Tibial nerve (tissue), 4 donors: ENCODE measurements at regions not wholly inside any gene's neighbourhood (a gene's known extent, or its start where the extent isn't known, plus 50 kb on each side); places are given as distances from the start of the nearest gene placed in this dataset.

ENCODE experiments used
- DNase-seq, 2 donors: peaks; one replicate each; pipeline ENCODE4 v3.0.0-alpha.2; 2019; ENCODE audit warnings: low spot score in 2 of 2
- H3K27ac ChIP-seq, 4 donors: fragments of 200-600 bp; sonication (generic) in 3 of 4; one replicate each; pipeline ENCODE4 v1.5.1; 2017 to 2019; ENCODE audit warnings: mild to moderate bottlenecking in 1 of 4
- H3K27me3 ChIP-seq, 2 donors: fragments of 200-600 bp; sonication (generic) in 1 of 2; one replicate each; pipeline versions ENCODE4 v1.5.1 to v1.6.0; 2017 to 2019
- H3K36me3 ChIP-seq, 3 donors: fragments of 200-600 bp; sonication (generic); one replicate each; pipeline ENCODE4 v1.5.1; 2018 to 2019
- H3K4me1 ChIP-seq, 4 donors: fragments of 200-600 bp; sonication (generic) in 3 of 4; one replicate each; pipeline ENCODE4 v1.5.1; 2017 to 2019
- H3K4me3 ChIP-seq, 4 donors: fragments of 200-600 bp; sonication (generic) in 3 of 4; one replicate each; pipeline ENCODE4 v1.5.1; 2017 to 2019; ENCODE audit warnings: mild to moderate bottlenecking in 1 of 4, moderate library complexity in 1 of 4
- H3K9me3 ChIP-seq, 4 donors: fragments of 200-600 bp; sonication (generic) in 3 of 4; one replicate each; pipeline ENCODE4 v1.5.1; 2017 to 2019
- CTCF ChIP-seq, 5 experiments: fragments of 200-600 bp in 3 of 5; fragments of 450-650 bp in 2 of 5; sonication (generic) in 3 of 5; IDR thresholded peaks; one replicate each; pipeline ENCODE4 v1.5.1; 2016 to 2019; ENCODE audit warnings: antibody characterized with exemption in 5 of 5, mild to moderate bottlenecking in 3 of 5, moderate library complexity in 2 of 5
- EP300 ChIP-seq, 2 donors: sonication (generic); formaldehyde crosslinking; IDR thresholded peaks; one replicate each; pipeline ENCODE4 v1.6.1; 2017; ENCODE audit warnings: antibody characterized with exemption in 2 of 2, mild to moderate bottlenecking in 1 of 2
- POLR2A ChIP-seq, 2 donors: fragments of 450-650 bp; IDR thresholded peaks; one replicate each; pipeline ENCODE4 v1.6.1; 2017; ENCODE audit warnings: antibody characterized with exemption in 2 of 2, mild to moderate bottlenecking in 2 of 2, moderate library complexity in 2 of 2
- WGBS, 2 donors: methylation state at CpG; one replicate each; pipeline ENCODE4 v1.1.5; 2018; 5-methylcytosine and 5-hydroxymethylcytosine counted together

DNA sequence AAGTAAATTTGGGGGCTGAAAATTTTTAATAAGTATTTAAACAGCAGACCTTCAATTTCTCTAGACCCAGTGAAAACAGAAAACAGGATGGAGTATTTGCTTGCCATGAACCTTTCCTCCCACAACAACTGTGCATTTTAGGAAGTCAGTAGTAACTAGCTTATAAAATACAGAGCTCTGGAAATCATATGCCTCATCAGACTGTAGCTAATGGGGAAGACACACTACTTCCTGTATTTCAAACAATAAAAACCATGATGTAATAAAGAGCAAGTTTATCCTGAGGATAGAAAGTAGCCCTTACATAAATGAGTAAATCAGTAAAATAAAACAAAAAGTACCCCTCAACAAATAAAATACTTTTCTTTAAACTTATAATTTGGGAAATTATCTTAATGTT is 280.1 kb upstream of the ZFP42 start:
- Histone ChIP-seq H3K9me3 (no peaks in the 10 kb centered on the region), H3K27ac (no peak overlapping the region), H3K4me3 (no peak overlapping the region), H3K36me3 (no peaks in the 10 kb centered on the region), H3K27me3 (no peaks in the 10 kb centered on the region), H3K4me1 (peaks cover 0 to 7% (median 0%) of the 10 kb centered on the region in 4 donors)
- DNase-seq = no peak
- TF ChIP-seq EP300 (IDR thresholded peaks at IDR 0.05) (no peak), CTCF (IDR thresholded peaks at IDR 0.05) (no peak), POLR2A (IDR thresholded peaks at IDR 0.05) (no peak)

DNA sequence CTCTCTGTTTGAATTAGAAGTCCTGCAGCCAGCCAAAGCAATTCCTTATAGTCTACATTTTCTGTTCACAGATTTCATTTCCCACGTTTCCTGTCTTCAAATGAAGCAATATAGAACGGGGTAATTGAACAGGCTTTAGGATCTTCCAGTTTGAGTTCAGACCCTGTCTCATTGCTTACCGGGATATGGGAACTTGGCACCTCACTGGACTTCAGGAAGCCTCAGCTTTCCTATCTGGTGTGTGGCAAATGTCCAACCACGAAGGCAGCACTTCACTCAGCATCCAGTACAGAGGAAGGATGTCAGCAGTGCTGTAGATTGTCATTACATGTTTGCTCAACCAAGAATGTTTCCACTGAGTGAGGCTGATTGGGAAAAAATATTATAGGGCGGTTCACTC is 271.1 kb upstream of the ZFP42 start:
- no peak for DNase-seq
- no peaks in the 10 kb centered on the region for H3K27me3 ChIP-seq

DNA sequence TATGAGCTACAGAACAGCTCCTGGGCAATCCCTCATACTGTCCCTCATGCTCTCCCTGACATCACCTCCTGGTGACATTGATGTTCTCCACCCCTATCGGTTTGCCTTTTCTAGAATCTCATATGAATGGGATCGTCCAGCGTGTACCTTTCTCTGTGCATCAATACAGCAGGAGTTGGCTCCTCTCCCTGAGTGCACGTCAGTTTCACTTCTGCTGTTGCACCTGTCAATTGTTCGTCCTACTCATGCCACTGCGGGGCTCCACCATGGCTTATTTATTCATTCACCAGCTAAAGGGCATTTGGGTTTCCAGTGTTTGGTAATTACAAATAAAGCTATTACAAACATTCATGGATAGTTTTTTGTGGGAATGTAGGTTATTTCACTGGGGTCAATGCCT is 269.1 kb upstream of the ZFP42 start:
- 95 to 98% methylated on average over 6 of the region's 6 CpGs for WGBS, 2 donors
- no peak overlapping the region for H3K4me3 ChIP-seq
- peaks cover 0 to 6% (median 0%) of the 10 kb centered on the region in 4 donors for H3K9me3 ChIP-seq
- no peaks in the 10 kb centered on the region for H3K27me3 ChIP-seq
- no peaks in the 10 kb centered on the region for H3K4me1 ChIP-seq
- H3K27ac ChIP-seq = no peak overlapping the region
- no peaks in the 10 kb centered on the region for H3K36me3 ChIP-seq
- no peak for DNase-seq
- TF ChIP-seq CTCF (IDR thresholded peaks at IDR 0.05) (no peak), EP300 (IDR thresholded peaks at IDR 0.05) (no peak), POLR2A (IDR thresholded peaks at IDR 0.05) (no peak)

More for the DNA sequence above, 271.1 kb upstream of the ZFP42 start:
- Histone ChIP-seq H3K36me3 (no peaks in the 10 kb centered on the region), H3K4me3 (no peak overlapping the region), H3K4me1 (no peaks in the 10 kb centered on the region), H3K9me3 (no peaks in the 10 kb centered on the region), H3K27ac (no peak overlapping the region)
- 45 to 48% methylated on average over 5 of the region's 5 CpGs for WGBS, 2 donors
- TF ChIP-seq EP300 (IDR thresholded peaks at IDR 0.05) = no peak
- TF ChIP-seq POLR2A (IDR thresholded peaks at IDR 0.05) = no peak
- no peak for TF ChIP-seq CTCF (IDR thresholded peaks at IDR 0.05)

GRCh38 chr4:187732524-187732923 is 263.0 kb upstream of the ZFP42 start:
- no peak overlapping the region for H3K27ac ChIP-seq
- H3K4me3 ChIP-seq = no peak overlapping the region
- TF ChIP-seq EP300 (IDR thresholded peaks at IDR 0.05) (peak in 1 of 2 donors; percentile 23), POLR2A (IDR thresholded peaks at IDR 0.05) (no peak), CTCF (IDR thresholded peaks at IDR 0.05) (no peak)

GRCh38 chr4:187739771-187740170 is 255.8 kb upstream of the ZFP42 start:
- Histone ChIP-seq H3K36me3 (no peaks in the 10 kb centered on the region), H3K27me3 (no peaks in the 10 kb centered on the region), H3K9me3 (peaks cover 0 to 33% (median 11%) of the 10 kb centered on the region in 4 donors), H3K4me3 (no peak overlapping the region), H3K4me1 (no peaks in the 10 kb centered on the region), H3K27ac (no peak overlapping the region)
- TF ChIP-seq CTCF (IDR thresholded peaks at IDR 0.05) = no peak
- TF ChIP-seq EP300 (IDR thresholded peaks at IDR 0.05) = no peak
- TF ChIP-seq POLR2A (IDR thresholded peaks at IDR 0.05) = no peak
- 87 to 89% methylated on average over 1 of the region's 1 CpG for WGBS, 2 donors
- no peak for DNase-seq

More at GRCh38 chr4:187732524-187732923, 263.0 kb upstream of the ZFP42 start:
- Histone ChIP-seq H3K36me3 (no peaks in the 10 kb centered on the region), H3K4me1 (no peaks in the 10 kb centered on the region), H3K27me3 (no peaks in the 10 kb centered on the region), H3K9me3 (peaks cover 0 to 6% (median 0%) of the 10 kb centered on the region in 4 donors)
- DNase-seq = no peak
- 79 to 83% methylated on average over 3 of the region's 3 CpGs for WGBS, 2 donors
